WTC11 (cell line): ENCODE measurements at regions not wholly inside any gene's neighbourhood (a gene's known extent, or its start where the extent isn't known, plus 50 kb on each side); places are given as distances from the start of the nearest gene placed in this dataset.
"Not testable (repeated sequence)": the region's sequence is repeated elsewhere in the genome, so short reads cannot be mapped to it uniquely, and the experiment has no call there.

Source experiments
- ATAC-seq: fragments of 200-7000 bp; cut with Tn5 transposase; 2 replicates; pipeline ENCODE4 v1.10.0; 2021; ENCODE audit warnings: mild to moderate bottlenecking, moderate library complexity
- CTCF ChIA-PET: fragments of 300-600 bp; sonication (Branson Sonifier 250); formaldehyde crosslinking; loops from one replicate; lab custom pipeline; 2021; ENCODE audit warnings: antibody characterized with exemption; lab: Charles Lee
- POLR2A ChIA-PET: fragments of 350-600 bp; sonication (Branson Sonifier 250); formaldehyde crosslinking; loops from one replicate; lab custom pipeline; 2021; ENCODE audit warnings: antibody characterized with exemption; lab: Charles Lee
- DNase-seq: peaks from one replicate; pipeline ENCODE4 v3.0.0; 2021; ENCODE audit warnings: low spot score
- H3K27ac Mint-ChIP-seq: 2 replicates; pipeline ENCODE4 v1.8.0; 2021; ENCODE audit warnings: mixed read lengths
- H3K27me3 Mint-ChIP-seq: 2 replicates; pipeline ENCODE4 v1.8.0; 2021; ENCODE audit warnings: low read depth, mild to moderate bottlenecking, moderate library complexity, mixed read lengths
- H3K36me3 Mint-ChIP-seq: 2 replicates; pipeline ENCODE4 v1.8.0; 2021; ENCODE audit warnings: mixed read lengths
- H3K4me1 Mint-ChIP-seq: 2 replicates; pipeline ENCODE4 v1.8.0; 2022; ENCODE audit warnings: mixed read lengths
- H3K4me3 Mint-ChIP-seq: 2 replicates; pipeline ENCODE4 v1.8.0; 2021; ENCODE audit warnings: mild to moderate bottlenecking, moderate library complexity, mixed read lengths
- H3K9me3 Mint-ChIP-seq: 2 replicates; pipeline ENCODE4 v1.8.0; 2021; ENCODE audit warnings: mixed read lengths
- CREM ChIP-seq: sonication (generic); formaldehyde crosslinking; IDR thresholded peaks from 2 replicates; pipeline ENCODE4 v1.8.1; 2022; ENCODE audit warnings: mild to moderate bottlenecking, missing genetic modification reagents, moderate library complexity
- ELF4 ChIP-seq: sonication (generic); formaldehyde crosslinking; IDR thresholded peaks from 2 replicates; pipeline ENCODE4 v1.8.1; 2022; ENCODE audit warnings: low read depth, mild to moderate bottlenecking, moderate library complexity, missing genetic modification reagents
- FOXJ3 ChIP-seq: sonication (generic); formaldehyde crosslinking; IDR thresholded peaks from 2 replicates; pipeline ENCODE4 v1.9.0; 2021; ENCODE audit warnings: missing genetic modification reagents, mild to moderate bottlenecking, borderline replicate concordance
- MXD4 ChIP-seq: fragments of 250-450 bp; sonication (Bioruptor Pico); IDR thresholded peaks from 2 replicates; pipeline ENCODE4 v1.8.0; 2021; ENCODE audit warnings: mild to moderate bottlenecking, moderate library complexity, borderline replicate concordance
- NR3C1 ChIP-seq: sonication (generic); formaldehyde crosslinking; conservative IDR thresholded peaks from 2 replicates; pipeline ENCODE4 v1.8.1; 2023; ENCODE audit warnings: low read depth, mild to moderate bottlenecking, missing genetic modification reagents
- PRRX2 ChIP-seq: fragments of 250-450 bp; sonication (Bioruptor Pico); IDR thresholded peaks from 2 replicates; pipeline ENCODE4 v1.8.0; 2021; ENCODE audit warnings: mild to moderate bottlenecking
- SMAD3 ChIP-seq: sonication (generic); formaldehyde crosslinking; IDR thresholded peaks from 2 replicates; pipeline ENCODE4 v1.8.0; 2022; ENCODE audit warnings: missing genetic modification reagents, mild to moderate bottlenecking, borderline replicate concordance
- SMAD4 ChIP-seq: sonication (generic); formaldehyde crosslinking; IDR thresholded peaks from 2 replicates; pipeline ENCODE4 v1.8.0; 2022; ENCODE audit warnings: mild to moderate bottlenecking, missing genetic modification reagents
- SOX15 ChIP-seq: fragments of 250-450 bp; sonication (Bioruptor Pico); IDR thresholded peaks from 2 replicates; pipeline ENCODE4 v1.9.0; 2021; ENCODE audit warnings: mild to moderate bottlenecking
- TEAD1 ChIP-seq: sonication (generic); formaldehyde crosslinking; IDR thresholded peaks from 2 replicates; pipeline ENCODE4 v1.8.0; 2022; ENCODE audit warnings: mild to moderate bottlenecking, missing genetic modification reagents
- ZNF138 ChIP-seq: sonication (generic); formaldehyde crosslinking; conservative IDR thresholded peaks from 2 replicates; pipeline ENCODE4 v1.8.1; 2022; ENCODE audit warnings: mild to moderate bottlenecking, moderate library complexity, missing genetic modification reagents
- ZNF219 ChIP-seq: sonication (generic); formaldehyde crosslinking; IDR thresholded peaks from 2 replicates; pipeline ENCODE4 v1.8.0; 2023; ENCODE audit warnings: missing genetic modification reagents, mild to moderate bottlenecking, borderline replicate concordance
- ZNF232 ChIP-seq: sonication (generic); formaldehyde crosslinking; IDR thresholded peaks from 2 replicates; pipeline ENCODE4 v1.8.0; 2022; ENCODE audit warnings: mild to moderate bottlenecking, missing genetic modification reagents
- ZNF263 ChIP-seq: sonication (generic); formaldehyde crosslinking; IDR thresholded peaks from 2 replicates; pipeline ENCODE4 v1.8.1; 2022; ENCODE audit warnings: low read depth, mild to moderate bottlenecking, moderate library complexity, missing genetic modification reagents
- ZNF396 ChIP-seq: fragments of 250-450 bp; sonication (Bioruptor Pico); IDR thresholded peaks from 2 replicates; pipeline ENCODE4 v1.8.0; 2021; ENCODE audit warnings: mild to moderate bottlenecking, moderate library complexity, borderline replicate concordance
- ZNF423 ChIP-seq: fragments of 250-450 bp; sonication (Bioruptor Pico); IDR thresholded peaks from 2 replicates; pipeline ENCODE4 v2.1.2; 2022; ENCODE audit warnings: mild to moderate bottlenecking, moderate library complexity
- ZNF671 ChIP-seq: fragments of 250-450 bp; sonication (Bioruptor Pico); IDR thresholded peaks from 2 replicates; pipeline ENCODE4 v1.8.0; 2021; ENCODE audit warnings: mild to moderate bottlenecking
- TF ChIP-seq, protein P1 (sequence below): sonication (generic); formaldehyde crosslinking; IDR thresholded peaks from 2 replicates; pipeline ENCODE4 v1.8.1; 2023; ENCODE audit warnings: mild to moderate bottlenecking, missing genetic modification reagents
- TF ChIP-seq, protein P2 (sequence below): fragments of 200-600 bp; IDR thresholded peaks from 2 replicates; pipeline ENCODE4 v1.8.0; 2022; ENCODE audit warnings: antibody characterized with exemption
- TF ChIP-seq, protein P3 (sequence below): sonication (generic); formaldehyde crosslinking; IDR thresholded peaks from 2 replicates; pipeline ENCODE4 v1.8.1; 2023; ENCODE audit warnings: mild to moderate bottlenecking, missing genetic modification reagents, moderate library complexity
- TF ChIP-seq, protein P4 (sequence below): fragments of 250-450 bp; sonication (Bioruptor Pico); IDR thresholded peaks from 2 replicates; pipeline ENCODE4 v1.9.0; 2021; ENCODE audit warnings: mild to moderate bottlenecking
- TF ChIP-seq, protein P5 (sequence below): sonication (generic); formaldehyde crosslinking; IDR thresholded peaks from 2 replicates; pipeline ENCODE4 v1.8.0; 2022; ENCODE audit warnings: mild to moderate bottlenecking, missing genetic modification reagents
- TF ChIP-seq, protein P6 (sequence below): sonication (generic); formaldehyde crosslinking; IDR thresholded peaks from 2 replicates; pipeline ENCODE4 v1.8.0; 2022; ENCODE audit warnings: mild to moderate bottlenecking, missing genetic modification reagents
- TF ChIP-seq, protein P7 (sequence below): sonication (generic); formaldehyde crosslinking; IDR thresholded peaks from 2 replicates; pipeline ENCODE4 v1.8.0; 2023; ENCODE audit warnings: missing genetic modification reagents, mild to moderate bottlenecking, borderline replicate concordance

DNA sequence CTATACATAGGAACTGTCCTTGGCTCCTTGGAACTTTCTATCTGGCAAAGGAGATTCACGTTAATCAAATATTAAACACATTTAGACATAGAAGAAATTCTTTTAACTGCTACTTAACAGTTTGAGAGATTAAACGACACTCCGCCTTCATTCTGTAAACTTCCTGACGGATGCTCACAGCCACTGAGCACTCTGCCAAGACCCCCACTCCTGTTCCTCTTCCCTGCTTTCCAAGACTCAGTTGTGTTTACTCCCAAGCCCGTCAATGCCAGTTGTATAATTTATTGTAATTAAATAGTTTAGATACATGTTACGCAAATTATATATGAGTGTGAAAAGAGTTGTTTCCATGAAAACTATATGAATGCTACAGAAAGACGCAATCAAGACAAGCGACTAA is 321.4 kb upstream of the EPHA4 start:
- Mint-ChIP-seq H3K27me3 (no peaks in the 10 kb centered on the region), H3K36me3 (peaks cover 10% of the 10 kb centered on the region), H3K9me3 (peaks cover 29% of the 10 kb centered on the region), H3K4me3 (no peak overlapping the region), H3K27ac (no peak overlapping the region), H3K4me1 (peaks cover 19% of the 10 kb centered on the region)
- POLR2A ChIA-PET, result no interaction called here
- CTCF ChIA-PET, result no interaction called here
- ATAC-seq (no peak), DNase-seq (no peak)
- TF ChIP-seq ZNF232 (CRISPR knock-in tag), result no peak
- no peak for TF ChIP-seq ZNF671
- no peak for TF ChIP-seq MXD4 (CRISPR knock-in tag)
- TF ChIP-seq, protein P1, sequence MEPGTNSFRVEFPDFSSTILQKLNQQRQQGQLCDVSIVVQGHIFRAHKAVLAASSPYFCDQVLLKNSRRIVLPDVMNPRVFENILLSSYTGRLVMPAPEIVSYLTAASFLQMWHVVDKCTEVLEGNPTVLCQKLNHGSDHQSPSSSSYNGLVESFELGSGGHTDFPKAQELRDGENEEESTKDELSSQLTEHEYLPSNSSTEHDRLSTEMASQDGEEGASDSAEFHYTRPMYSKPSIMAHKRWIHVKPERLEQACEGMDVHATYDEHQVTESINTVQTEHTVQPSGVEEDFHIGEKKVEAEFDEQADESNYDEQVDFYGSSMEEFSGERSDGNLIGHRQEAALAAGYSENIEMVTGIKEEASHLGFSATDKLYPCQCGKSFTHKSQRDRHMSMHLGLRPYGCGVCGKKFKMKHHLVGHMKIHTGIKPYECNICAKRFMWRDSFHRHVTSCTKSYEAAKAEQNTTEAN (CRISPR knock-in tag), result no peak
- TF ChIP-seq CREM (CRISPR knock-in tag), result no peak
- TF ChIP-seq SOX15 (CRISPR knock-in tag), result no peak
- TF ChIP-seq, protein P2, sequence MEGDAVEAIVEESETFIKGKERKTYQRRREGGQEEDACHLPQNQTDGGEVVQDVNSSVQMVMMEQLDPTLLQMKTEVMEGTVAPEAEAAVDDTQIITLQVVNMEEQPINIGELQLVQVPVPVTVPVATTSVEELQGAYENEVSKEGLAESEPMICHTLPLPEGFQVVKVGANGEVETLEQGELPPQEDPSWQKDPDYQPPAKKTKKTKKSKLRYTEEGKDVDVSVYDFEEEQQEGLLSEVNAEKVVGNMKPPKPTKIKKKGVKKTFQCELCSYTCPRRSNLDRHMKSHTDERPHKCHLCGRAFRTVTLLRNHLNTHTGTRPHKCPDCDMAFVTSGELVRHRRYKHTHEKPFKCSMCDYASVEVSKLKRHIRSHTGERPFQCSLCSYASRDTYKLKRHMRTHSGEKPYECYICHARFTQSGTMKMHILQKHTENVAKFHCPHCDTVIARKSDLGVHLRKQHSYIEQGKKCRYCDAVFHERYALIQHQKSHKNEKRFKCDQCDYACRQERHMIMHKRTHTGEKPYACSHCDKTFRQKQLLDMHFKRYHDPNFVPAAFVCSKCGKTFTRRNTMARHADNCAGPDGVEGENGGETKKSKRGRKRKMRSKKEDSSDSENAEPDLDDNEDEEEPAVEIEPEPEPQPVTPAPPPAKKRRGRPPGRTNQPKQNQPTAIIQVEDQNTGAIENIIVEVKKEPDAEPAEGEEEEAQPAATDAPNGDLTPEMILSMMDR, result no peak
- no peak for TF ChIP-seq SMAD3 (CRISPR knock-in tag)
- TF ChIP-seq FOXJ3, result no peak
- TF ChIP-seq NR3C1 (CRISPR knock-in tag), result no peak
- no peak for TF ChIP-seq ZNF423 (CRISPR knock-in tag)
- TF ChIP-seq ELF4 (CRISPR knock-in tag), result no peak
- TF ChIP-seq, protein P3, sequence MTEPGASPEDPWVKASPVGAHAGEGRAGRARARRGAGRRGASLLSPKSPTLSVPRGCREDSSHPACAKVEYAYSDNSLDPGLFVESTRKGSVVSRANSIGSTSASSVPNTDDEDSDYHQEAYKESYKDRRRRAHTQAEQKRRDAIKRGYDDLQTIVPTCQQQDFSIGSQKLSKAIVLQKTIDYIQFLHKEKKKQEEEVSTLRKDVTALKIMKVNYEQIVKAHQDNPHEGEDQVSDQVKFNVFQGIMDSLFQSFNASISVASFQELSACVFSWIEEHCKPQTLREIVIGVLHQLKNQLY (CRISPR knock-in tag), result no peak

DNA sequence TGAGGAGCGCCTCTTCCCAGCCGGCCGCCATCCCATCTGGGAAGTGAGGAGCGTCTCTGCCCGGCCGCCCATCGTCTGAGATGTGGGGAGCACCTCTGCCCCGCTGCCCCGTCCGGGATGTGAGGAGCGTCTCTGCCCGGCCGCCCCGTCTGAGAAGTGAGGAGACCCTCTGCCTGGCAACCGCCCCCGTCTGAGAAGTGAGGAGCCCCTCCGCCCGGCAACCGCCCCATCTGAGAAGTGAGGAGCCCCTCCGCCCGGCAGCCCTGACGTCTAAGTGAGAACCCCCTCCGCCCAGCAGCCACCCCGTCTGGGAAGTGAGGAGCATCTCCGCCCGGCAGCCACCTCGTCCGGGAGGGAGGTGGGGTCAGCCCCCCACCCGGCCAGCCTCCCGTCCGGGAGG is 319.9 kb upstream of the EPHA4 start:
- CTCF ChIA-PET, DNase-seq, ATAC-seq, POLR2A ChIA-PET, H3K4me3 Mint-ChIP-seq, H3K27ac Mint-ChIP-seq, H3K27me3 Mint-ChIP-seq, H3K36me3 Mint-ChIP-seq: not testable (repeated sequence)
- Mint-ChIP-seq H3K9me3 (peaks cover 29% of the 10 kb centered on the region), H3K4me1 (peaks cover 18% of the 10 kb centered on the region)

DNA sequence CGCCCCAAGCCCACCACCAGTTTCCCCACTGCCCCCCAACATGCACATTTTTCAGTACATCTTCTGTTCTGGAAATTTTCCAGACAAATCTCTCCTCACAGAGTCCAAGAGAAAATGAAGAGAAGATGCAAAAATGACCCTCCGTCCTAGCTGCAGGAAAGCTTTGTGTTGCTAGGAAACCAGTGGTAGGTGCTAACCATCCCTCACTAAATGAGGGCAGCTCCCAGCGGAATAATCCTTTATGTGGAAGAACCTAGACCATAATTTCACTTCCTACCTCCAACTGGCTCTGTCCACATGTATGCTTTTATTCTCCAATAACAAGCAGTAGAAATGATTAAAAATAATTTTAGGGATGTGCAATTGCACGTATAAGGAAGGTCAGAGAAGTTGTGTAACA is 311.9 kb upstream of the EPHA4 start:
- Mint-ChIP-seq H3K27ac (no peak overlapping the region), H3K4me3 (no peak overlapping the region), H3K9me3 (no peaks in the 10 kb centered on the region), H3K4me1 (peaks cover under 1% of the 10 kb centered on the region; the same call in 1 of the 2 replicates), H3K36me3 (no peaks in the 10 kb centered on the region), H3K27me3 (no peaks in the 10 kb centered on the region; the same call in 1 of the 2 replicates)
- no peak for ATAC-seq
- DNase-seq, result no peak
- ChIA-PET CTCF (no interaction called here), POLR2A (no interaction called here)
- TF ChIP-seq PRRX2 (CRISPR knock-in tag) (no peak), TEAD1 (no peak), SMAD4 (no peak), ZNF263 (CRISPR knock-in tag) (no peak), ELF4 (CRISPR knock-in tag) (no peak), ZNF138 (CRISPR knock-in tag) (no peak), ZNF396 (CRISPR knock-in tag) (no peak), ZNF219 (CRISPR knock-in tag) (no peak), NR3C1 (CRISPR knock-in tag) (no peak)
- TF ChIP-seq, protein P4, sequence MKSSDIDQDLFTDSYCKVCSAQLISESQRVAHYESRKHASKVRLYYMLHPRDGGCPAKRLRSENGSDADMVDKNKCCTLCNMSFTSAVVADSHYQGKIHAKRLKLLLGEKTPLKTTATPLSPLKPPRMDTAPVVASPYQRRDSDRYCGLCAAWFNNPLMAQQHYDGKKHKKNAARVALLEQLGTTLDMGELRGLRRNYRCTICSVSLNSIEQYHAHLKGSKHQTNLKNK (CRISPR knock-in tag), result no peak
- TF ChIP-seq, protein P5, sequence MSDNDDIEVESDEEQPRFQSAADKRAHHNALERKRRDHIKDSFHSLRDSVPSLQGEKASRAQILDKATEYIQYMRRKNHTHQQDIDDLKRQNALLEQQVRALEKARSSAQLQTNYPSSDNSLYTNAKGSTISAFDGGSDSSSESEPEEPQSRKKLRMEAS (CRISPR knock-in tag), result no peak
- TF ChIP-seq, protein P6, sequence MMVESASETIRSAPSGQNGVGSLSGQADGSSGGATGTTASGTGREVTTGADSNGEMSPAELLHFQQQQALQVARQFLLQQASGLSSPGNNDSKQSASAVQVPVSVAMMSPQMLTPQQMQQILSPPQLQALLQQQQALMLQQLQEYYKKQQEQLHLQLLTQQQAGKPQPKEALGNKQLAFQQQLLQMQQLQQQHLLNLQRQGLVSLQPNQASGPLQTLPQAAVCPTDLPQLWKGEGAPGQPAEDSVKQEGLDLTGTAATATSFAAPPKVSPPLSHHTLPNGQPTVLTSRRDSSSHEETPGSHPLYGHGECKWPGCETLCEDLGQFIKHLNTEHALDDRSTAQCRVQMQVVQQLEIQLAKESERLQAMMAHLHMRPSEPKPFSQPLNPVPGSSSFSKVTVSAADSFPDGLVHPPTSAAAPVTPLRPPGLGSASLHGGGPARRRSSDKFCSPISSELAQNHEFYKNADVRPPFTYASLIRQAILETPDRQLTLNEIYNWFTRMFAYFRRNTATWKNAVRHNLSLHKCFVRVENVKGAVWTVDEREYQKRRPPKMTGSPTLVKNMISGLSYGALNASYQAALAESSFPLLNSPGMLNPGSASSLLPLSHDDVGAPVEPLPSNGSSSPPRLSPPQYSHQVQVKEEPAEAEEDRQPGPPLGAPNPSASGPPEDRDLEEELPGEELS (CRISPR knock-in tag), result no peak
- TF ChIP-seq, protein P7, sequence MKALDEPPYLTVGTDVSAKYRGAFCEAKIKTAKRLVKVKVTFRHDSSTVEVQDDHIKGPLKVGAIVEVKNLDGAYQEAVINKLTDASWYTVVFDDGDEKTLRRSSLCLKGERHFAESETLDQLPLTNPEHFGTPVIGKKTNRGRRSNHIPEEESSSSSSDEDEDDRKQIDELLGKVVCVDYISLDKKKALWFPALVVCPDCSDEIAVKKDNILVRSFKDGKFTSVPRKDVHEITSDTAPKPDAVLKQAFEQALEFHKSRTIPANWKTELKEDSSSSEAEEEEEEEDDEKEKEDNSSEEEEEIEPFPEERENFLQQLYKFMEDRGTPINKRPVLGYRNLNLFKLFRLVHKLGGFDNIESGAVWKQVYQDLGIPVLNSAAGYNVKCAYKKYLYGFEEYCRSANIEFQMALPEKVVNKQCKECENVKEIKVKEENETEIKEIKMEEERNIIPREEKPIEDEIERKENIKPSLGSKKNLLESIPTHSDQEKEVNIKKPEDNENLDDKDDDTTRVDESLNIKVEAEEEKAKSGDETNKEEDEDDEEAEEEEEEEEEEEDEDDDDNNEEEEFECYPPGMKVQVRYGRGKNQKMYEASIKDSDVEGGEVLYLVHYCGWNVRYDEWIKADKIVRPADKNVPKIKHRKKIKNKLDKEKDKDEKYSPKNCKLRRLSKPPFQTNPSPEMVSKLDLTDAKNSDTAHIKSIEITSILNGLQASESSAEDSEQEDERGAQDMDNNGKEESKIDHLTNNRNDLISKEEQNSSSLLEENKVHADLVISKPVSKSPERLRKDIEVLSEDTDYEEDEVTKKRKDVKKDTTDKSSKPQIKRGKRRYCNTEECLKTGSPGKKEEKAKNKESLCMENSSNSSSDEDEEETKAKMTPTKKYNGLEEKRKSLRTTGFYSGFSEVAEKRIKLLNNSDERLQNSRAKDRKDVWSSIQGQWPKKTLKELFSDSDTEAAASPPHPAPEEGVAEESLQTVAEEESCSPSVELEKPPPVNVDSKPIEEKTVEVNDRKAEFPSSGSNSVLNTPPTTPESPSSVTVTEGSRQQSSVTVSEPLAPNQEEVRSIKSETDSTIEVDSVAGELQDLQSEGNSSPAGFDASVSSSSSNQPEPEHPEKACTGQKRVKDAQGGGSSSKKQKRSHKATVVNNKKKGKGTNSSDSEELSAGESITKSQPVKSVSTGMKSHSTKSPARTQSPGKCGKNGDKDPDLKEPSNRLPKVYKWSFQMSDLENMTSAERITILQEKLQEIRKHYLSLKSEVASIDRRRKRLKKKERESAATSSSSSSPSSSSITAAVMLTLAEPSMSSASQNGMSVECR (CRISPR knock-in tag), result no peak
